Kidney glomerular epithelial cell (primary cell): ENCODE measurements at regions not wholly inside any gene's neighbourhood (a gene's known extent, or its start where the extent isn't known, plus 50 kb on each side); places are given as distances from the start of the nearest gene placed in this dataset.

Experiments
- DNase-seq: peaks from one replicate; lab custom pipeline; 2025; lab: John Stamatoyannopoulos, UW

DNA sequence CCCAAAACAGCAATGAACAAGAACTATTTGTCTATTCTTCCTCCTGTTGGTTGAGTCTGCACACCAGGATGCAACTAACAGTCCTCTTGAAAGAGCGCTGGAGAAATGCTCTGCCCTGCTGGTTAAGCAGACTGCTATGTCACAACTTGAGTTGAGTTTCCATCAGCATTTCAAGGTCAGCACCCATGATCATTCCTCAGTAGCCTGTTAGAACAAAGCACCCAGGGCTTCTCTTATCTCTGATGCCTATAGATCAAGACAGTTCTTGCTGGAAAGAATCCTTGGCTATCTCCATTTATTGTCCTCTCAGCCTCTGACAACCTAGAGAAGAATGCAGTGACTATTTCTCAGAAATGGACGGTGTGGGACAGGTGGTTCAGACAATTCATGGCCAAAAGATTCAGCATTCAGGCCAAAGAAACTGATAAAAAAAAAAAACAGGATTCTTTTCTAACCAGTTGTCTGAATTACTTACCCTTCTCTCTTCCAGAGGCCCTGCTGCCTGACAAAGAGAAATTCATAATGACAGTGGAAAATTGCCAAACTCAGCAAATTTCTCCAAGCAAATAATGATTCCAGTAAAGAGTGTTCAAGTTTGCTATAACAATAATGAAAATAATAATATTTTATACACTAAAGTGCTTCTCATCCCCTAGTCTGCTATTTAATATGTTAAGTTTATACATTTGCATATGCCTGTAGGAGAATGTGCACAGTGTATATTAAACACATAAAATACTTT is 306.7 kb downstream of the EMP1 start:
- DNase-seq: no peak

DNA sequence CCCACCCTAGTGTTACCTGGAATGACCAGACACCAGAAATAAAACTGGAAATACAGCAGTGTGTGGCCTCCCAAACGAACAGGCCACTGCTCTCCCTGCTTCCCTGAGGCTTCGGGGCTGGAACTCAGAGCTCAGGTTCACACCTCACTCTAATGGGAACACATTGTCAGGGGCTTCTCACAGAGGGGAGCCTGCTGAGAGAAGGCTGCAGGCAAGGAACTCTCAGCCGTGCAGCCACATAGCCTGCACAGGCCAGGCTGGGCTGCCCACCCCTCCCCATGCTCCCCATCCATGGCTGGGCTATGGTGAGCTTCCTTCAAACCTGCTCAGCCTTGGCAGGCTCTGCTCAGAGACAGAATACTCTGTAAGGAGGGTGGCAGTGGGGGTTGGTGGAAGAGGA is 302.5 kb downstream of the EMP1 start:
- DNase-seq: no peak

DNA sequence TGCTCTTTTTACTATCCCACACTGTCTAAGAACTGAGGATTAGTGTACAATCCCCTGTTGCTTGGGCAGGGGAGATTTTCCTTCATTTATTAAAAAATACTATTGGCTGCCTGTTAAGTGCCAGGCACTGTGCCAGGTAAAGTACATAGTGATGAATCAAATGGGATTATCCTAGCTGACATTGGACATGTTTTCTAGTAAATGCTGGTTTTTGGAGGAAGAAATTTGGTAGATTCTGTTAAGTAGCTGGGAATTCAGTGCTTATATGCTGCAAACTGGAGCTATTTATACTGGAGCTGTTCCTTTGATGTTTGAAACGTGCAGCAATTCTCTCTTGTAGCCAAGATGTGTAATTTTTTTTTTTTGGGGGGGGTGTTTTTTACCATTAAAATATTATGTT is 299.6 kb downstream of the EMP1 start:
- no peak for DNase-seq

DNA sequence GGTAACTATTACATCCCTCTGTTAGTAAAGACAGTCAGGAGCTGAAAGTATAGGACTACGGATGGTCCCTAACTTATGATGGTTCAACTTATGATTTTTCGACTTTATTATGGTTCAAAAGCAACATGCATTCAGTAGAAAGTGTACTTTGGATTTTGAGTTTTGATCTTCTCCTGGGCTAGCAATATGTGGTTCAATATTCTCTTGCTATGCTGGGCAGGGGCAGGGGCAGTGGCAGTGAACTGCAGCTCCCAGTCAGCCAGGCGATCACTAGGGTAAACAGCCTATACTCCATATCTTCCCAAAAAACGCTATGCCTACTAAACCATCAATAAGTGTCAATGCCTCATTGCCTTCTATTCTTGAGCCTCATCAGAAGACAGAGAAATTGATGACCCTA is 292.7 kb downstream of the EMP1 start:
- no peak for DNase-seq

- no peak for DNase-seq
Observed at GRCh38 chr12:13487326-13487725, 290.8 kb downstream of the EMP1 start.

GRCh38 chr12:13486794-13487193 is 290.3 kb downstream of the EMP1 start:
- DNase-seq: no peak

- DNase-seq: no peak
Observed at GRCh38 chr12:13478650-13479181, 282.2 kb downstream of the EMP1 start.

DNA sequence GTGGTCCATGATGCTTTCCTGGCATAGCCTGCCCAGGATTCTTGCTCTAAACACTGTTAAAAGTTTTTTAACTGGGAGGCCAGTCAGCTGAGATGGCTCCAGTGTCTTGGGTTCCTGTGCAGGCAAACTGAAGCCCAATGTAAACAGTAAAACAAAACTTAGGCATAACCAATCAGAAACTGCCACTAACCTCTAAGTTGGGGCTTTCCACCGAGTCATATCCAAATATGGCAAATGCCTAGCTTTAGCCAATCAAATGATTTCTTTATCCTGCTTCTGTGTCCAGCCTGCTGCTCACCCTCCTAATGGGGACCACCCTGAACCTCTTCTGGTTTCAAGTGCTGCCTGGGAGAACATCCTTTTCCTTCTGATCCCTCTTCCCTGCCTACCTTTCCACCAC is 277.9 kb downstream of the EMP1 start:
- DNase-seq: no peak

DNA sequence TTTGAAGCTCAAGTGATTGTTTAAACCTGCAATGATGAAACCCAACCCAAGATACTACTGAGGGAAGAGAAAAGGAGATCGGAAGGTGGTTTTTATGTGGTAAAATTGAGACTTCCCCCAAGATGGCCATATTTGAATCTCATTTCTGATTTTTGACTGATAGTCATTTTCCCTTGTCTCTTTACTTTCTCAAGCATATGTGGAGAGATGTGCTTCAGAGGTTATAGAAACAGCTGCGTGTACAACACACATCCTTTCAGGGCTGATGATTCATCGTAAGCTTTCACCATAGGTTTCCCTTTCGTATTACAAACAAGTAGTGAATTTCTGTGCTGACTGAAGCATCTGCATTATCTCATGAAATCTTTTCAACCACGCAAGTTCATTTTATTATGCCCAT is 276.2 kb downstream of the EMP1 start:
- no peak for DNase-seq

GRCh38 chr12:13471471-13471870 is 274.9 kb downstream of the EMP1 start:
- DNase-seq: no peak

DNA sequence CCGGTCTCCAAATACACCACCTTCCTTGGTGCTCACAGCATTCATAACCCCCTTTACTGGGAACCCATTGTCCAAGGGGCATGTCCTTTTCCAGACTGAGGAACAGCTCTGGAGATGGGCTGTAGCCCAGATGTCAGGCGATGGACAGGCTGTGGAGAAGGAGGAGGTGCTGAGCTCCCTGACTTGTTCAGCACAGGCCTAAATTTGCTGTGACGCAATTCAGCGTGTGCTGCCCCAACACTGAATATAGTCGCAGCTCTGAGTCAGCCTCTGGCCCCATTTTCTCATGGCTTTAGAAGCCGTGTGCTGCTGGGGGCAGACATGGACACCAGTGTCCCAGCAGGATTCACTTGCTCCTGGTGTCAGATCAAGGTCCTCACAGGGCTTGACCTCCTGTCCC is 269.1 kb downstream of the EMP1 start:
- no peak for DNase-seq

DNA sequence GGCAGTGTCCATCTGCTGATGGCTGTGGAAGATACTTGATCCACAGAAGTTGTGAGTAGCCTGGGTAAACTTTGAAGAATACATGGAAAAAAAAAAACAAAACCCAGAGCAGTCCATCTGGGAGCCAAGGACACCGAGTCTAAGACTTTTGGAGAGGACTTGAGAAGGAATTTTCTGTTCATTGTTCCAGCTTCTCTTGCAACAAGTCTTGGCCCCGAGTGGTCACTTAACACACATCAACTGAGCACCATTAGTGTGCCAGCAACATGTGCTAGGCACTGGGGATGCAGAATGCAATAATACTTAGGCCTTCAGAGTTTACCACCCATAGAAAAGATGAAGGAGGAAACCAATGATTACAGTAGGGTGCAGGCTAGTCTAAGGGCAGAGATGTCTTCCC is 266.7 kb downstream of the EMP1 start:
- no peak for DNase-seq

GRCh38 chr12:13462450-13462849 is 265.9 kb downstream of the EMP1 start:
- no peak for DNase-seq

DNA sequence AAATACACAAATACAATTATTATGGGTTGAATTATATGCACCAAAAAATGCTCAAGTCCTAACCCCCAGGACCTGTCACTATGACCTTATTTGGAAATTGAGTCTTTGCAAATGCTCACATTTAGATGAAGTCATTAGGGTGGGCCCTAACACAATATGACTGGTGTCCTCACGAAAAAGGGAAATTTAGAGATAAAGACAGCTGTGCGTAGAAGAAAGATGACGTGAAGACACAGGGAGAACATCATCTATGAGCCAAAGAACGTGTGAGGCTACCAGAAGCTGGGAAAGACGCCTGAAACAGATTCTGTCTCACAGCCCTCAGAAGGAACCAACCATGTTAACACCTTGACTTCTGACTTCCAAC is 259.2 kb downstream of the EMP1 start:
- DNase-seq: no peak

GRCh38 chr12:13454991-13455777 is 258.7 kb downstream of the EMP1 start:
- no peak for DNase-seq

- DNase-seq: no peak
Observed at GRCh38 chr12:13452955-13453570, 256.5 kb downstream of the EMP1 start.

GRCh38 chr12:13451776-13452175 is 255.2 kb downstream of the EMP1 start:
- no peak for DNase-seq

DNA sequence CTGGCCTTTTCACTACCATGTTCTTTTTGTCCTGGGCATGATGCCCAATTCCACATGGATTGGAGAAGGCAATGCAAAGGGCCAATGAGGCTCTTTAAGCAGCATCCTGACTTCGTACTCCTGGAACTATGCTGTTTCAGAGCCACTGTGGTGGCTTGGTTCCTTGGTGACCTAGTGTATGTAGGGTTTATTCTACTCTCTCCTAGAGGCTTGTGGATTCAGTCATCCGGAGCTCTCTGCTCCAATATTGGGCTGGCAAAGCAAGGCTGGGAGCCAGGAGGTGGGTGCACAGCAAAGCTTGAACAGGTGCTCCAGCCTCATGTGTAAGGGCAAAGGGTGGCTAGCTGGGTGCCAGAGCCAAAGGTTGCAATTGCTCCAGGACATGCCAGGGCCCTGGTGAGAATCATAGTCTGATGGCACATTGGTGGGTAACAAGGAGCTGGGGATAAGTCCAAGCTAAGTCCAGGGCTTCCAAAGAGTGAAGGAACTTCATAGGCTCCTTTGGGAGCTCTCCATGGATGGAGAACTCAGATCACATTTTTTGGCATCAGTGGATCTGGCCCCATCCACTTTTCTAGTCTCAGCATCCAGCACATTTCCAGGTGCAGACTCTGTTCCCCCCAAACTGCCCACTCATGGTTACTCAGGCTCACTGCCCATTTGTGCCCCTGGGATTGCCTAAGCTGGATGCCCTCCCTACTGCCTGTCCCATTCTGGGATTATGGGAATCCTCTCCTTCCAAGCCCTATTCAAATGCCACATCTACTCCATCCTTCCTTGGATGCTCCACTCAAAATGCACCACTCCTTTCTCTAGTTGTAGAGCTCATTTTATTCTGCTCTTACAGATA is 253.9 kb downstream of the EMP1 start:
- no peak for DNase-seq

GRCh38 chr12:13444076-13444475 is 247.6 kb downstream of the EMP1 start:
- no peak for DNase-seq

- DNase-seq: no peak
Observed at GRCh38 chr12:13443498-13443897, 247.0 kb downstream of the EMP1 start.

DNA sequence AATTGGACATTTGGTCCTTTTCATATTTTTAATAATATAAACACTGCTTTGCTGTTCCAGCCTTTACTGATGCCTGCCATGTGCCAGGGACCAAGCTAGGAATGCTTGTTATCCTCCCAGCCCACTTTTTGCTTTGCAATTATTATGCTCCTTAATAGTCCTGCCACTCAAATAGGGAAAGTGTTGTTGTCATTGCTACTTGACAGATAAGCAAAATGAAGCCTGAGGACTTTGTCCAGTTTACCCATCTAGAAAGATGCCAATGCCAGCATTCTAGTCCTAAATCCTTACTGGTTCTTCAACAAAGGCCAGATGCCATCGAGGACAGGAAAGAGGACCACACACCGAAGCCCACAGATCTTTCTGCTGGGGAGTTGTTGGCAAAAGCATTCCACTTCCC is 246.5 kb downstream of the EMP1 start:
- DNase-seq: no peak

DNA sequence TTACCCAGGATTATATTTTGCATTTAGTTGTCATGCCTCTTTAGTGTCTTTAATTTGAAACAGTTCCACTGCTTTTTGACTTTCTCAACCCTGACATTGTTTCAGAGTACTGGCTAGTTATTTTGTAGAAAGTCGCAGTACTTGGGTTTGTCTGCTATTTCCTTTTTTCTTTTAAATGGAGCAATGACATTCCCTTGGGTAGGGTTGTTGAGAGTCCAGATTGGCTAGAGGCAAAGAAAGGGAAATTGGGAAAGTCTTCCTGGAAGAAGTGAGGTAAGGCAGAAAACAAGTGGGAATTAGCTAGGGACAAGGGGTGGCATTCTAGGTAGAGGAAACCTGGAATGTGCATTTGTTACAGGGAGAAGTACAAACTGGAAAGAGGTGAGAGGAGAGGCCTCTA is 245.9 kb downstream of the EMP1 start:
- no peak for DNase-seq
